Ishikawa (cell line): ENCODE measurements at regions not wholly inside any gene's neighbourhood (a gene's known extent, or its start where the extent isn't known, plus 50 kb on each side); places are given as distances from the start of the nearest gene placed in this dataset.

Experiments
- CEBPB ChIP-seq: IDR thresholded peaks from 2 replicates; pipeline ENCODE4 v1.6.1; 2012
- EGR1 ChIP-seq: IDR thresholded peaks from 2 replicates; pipeline ENCODE4 v1.6.1; 2012
- REST ChIP-seq: IDR thresholded peaks from 2 replicates; pipeline ENCODE4 v1.6.1; 2012; ENCODE audit warnings: low read depth, mild to moderate bottlenecking
- TAF1 ChIP-seq: IDR thresholded peaks from 2 replicates; pipeline ENCODE4 v1.6.1; 2012; ENCODE audit warnings: low read depth, mild to moderate bottlenecking
- YY1 ChIP-seq: IDR thresholded peaks from 2 replicates; pipeline ENCODE4 v1.6.1; 2012; ENCODE audit warnings: low read depth

GRCh38 chr3:107927361-107928083 is 163.3 kb downstream of the CD47 start:
- TF ChIP-seq REST (no peak), TAF1 (no peak), CEBPB (no peak), YY1 (no peak), EGR1 (no peak)
